Breast epithelium (tissue), 3 donors: ENCODE measurements at regions not wholly inside any gene's neighbourhood (a gene's known extent, or its start where the extent isn't known, plus 50 kb on each side); places are given as distances from the start of the nearest gene placed in this dataset.

ENCODE experiments used
- POLR2A ChIP-seq: fragments of 450-650 bp; IDR thresholded peaks from one replicate; pipeline ENCODE4 v1.6.1; 2016; ENCODE audit warnings: antibody characterized with exemption, mild to moderate bottlenecking, moderate library complexity
- POLR2AphosphoS5 ChIP-seq, 3 donors: sonication (generic); formaldehyde crosslinking; IDR thresholded peaks; one replicate each; pipeline ENCODE4 v1.6.1; 2017; ENCODE audit warnings: antibody characterized with exemption in 3 of 3
- TF ChIP-seq, protein P1 (sequence below), 3 donors: fragments of 450-650 bp; IDR thresholded peaks; one replicate each; pipeline ENCODE4 v1.5.1; 2016 to 2017; ENCODE audit warnings: antibody characterized with exemption in 3 of 3, mild to moderate bottlenecking in 3 of 3, moderate library complexity in 3 of 3

GRCh38 chr13:68076046-68076445 is 845.9 kb upstream of the PCDH9 start:
- TF ChIP-seq, protein P1, sequence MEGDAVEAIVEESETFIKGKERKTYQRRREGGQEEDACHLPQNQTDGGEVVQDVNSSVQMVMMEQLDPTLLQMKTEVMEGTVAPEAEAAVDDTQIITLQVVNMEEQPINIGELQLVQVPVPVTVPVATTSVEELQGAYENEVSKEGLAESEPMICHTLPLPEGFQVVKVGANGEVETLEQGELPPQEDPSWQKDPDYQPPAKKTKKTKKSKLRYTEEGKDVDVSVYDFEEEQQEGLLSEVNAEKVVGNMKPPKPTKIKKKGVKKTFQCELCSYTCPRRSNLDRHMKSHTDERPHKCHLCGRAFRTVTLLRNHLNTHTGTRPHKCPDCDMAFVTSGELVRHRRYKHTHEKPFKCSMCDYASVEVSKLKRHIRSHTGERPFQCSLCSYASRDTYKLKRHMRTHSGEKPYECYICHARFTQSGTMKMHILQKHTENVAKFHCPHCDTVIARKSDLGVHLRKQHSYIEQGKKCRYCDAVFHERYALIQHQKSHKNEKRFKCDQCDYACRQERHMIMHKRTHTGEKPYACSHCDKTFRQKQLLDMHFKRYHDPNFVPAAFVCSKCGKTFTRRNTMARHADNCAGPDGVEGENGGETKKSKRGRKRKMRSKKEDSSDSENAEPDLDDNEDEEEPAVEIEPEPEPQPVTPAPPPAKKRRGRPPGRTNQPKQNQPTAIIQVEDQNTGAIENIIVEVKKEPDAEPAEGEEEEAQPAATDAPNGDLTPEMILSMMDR (IDR thresholded peaks at IDR 0.05), result no peak
- TF ChIP-seq POLR2A (no peak), POLR2AphosphoS5 (IDR thresholded peaks at IDR 0.05) (no peak)
